ENCODE measurements at regions not wholly inside any gene's neighbourhood (a gene's known extent, or its start where the extent isn't known, plus 50 kb on each side); places are given as distances from the start of the nearest gene placed in this dataset.

DNA sequence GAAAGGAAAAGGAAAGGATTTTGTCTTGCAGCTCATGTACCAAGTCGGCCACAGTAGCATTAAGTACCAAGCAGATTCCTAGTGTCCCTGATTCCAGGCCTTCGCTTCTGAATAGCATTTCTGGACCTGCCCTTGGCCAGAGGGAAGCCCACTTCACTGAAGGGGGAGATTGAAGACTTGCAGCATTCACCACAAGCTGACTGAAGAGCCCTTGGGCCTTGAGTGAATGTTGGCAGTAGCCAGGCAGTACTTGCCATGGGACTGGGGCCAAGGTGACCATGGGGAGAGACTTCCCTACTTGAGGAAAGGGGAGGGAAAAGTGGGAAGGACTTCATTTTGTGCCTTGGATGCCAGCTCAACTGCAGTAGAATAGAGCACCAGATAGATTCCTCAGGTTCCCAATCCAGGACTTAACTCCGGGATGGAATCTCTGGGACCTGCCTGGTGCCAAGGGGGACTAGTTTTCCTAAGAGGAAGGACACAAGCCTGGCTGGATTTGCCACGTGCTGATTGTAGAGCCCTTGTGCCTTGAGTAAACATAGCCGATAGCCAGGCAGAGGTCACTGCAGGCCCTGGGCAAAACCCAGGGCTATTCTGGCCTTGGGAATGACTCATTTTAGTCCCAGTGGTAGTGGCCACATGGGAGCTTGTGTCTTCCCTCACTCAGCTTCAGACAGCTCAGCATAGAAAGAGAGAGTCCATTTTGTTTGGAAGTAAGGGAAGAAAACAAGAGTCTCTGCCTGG, 141.7 kb upstream of the KCND2 start:
- Histone ChIP-seq H3K27me3 (replicated peaks; ENCODE audit: control insufficient read depth, insufficient read depth, low read length) (no peaks in the 10 kb centered on the region), H3K9me3 (no peaks in the 10 kb centered on the region), H3K36me3 (ENCODE audit: control insufficient read depth, insufficient read depth, low read length) (no peaks in the 10 kb centered on the region), H3K4me3 (ENCODE audit: low read depth, low read length) (no peak overlapping the region), H3K4me1 (no peaks in the 10 kb centered on the region)
- no peaks in the 10 kb centered on the region for H3K36me3 Mint-ChIP-seq (ENCODE audit: insufficient read depth, unreplicated experiment)
- POLR2A ChIA-PET: no interaction called here
- no peaks in the 10 kb centered on the region for H3K4me1 Mint-ChIP-seq (ENCODE audit: low read depth, unreplicated experiment)
- no peak overlapping the region for H3K27ac Mint-ChIP-seq (ENCODE audit: unreplicated experiment)
- peaks cover 17% of the 10 kb centered on the region for H3K9me3 Mint-ChIP-seq (ENCODE audit: unreplicated experiment)
- H3K4me3 Mint-ChIP-seq (ENCODE audit: unreplicated experiment): no peak overlapping the region
- H3K27me3 Mint-ChIP-seq (ENCODE audit: insufficient read depth, unreplicated experiment): no peaks in the 10 kb centered on the region
- TF ChIP-seq, protein P1, sequence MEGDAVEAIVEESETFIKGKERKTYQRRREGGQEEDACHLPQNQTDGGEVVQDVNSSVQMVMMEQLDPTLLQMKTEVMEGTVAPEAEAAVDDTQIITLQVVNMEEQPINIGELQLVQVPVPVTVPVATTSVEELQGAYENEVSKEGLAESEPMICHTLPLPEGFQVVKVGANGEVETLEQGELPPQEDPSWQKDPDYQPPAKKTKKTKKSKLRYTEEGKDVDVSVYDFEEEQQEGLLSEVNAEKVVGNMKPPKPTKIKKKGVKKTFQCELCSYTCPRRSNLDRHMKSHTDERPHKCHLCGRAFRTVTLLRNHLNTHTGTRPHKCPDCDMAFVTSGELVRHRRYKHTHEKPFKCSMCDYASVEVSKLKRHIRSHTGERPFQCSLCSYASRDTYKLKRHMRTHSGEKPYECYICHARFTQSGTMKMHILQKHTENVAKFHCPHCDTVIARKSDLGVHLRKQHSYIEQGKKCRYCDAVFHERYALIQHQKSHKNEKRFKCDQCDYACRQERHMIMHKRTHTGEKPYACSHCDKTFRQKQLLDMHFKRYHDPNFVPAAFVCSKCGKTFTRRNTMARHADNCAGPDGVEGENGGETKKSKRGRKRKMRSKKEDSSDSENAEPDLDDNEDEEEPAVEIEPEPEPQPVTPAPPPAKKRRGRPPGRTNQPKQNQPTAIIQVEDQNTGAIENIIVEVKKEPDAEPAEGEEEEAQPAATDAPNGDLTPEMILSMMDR (IDR thresholded peaks at IDR 0.05; ENCODE audit: insufficient read depth in 1 of 2, low read depth in 1 of 2, low read length in 1 of 2, severe bottlenecking in 1 of 2, unreplicated experiment in 1 of 2): no peak
- DNase-seq: no peak
- intact Hi-C loops (cut with micrococcal nuclease; ENCODE audit: unreplicated experiment): no loop called here
- CTCF ChIA-PET: no interaction called here
- BruUV-seq (replicated peaks): no TSS peak

DNA sequence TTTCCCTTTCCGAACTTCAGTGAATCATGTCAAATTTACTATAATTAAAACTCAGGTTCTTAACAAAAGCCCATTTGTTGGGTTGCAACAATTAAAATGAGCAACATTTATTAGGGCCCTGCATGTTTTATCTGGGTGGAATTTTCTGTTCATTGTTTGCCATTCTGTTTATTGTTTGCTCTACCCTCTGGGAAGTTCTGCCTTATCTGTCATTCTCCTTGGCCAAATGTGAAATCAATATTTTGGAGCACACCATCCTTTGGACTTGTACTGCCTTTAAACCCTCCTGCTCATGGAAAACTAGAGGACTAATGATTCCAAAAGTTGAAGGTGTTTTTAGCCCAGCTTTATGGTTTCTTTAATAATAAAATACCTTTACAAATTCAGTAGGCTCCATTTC, 134.5 kb upstream of the KCND2 start:
- no peaks in the 10 kb centered on the region for H3K36me3 Mint-ChIP-seq (ENCODE audit: insufficient read depth, unreplicated experiment)
- TF ChIP-seq, protein P1 (IDR thresholded peaks at IDR 0.05; ENCODE audit: insufficient read depth in 1 of 2, low read depth in 1 of 2, low read length in 1 of 2, severe bottlenecking in 1 of 2, unreplicated experiment in 1 of 2): no peak
- ChIA-PET POLR2A (no interaction called here), CTCF (no interaction called here)
- H3K27me3 ChIP-seq (replicated peaks; ENCODE audit: control insufficient read depth, insufficient read depth, low read length): no peaks in the 10 kb centered on the region
- no peaks in the 10 kb centered on the region for H3K9me3 Mint-ChIP-seq (ENCODE audit: unreplicated experiment)
- intact Hi-C loops (cut with micrococcal nuclease; ENCODE audit: unreplicated experiment): no loop called here
- no peaks in the 10 kb centered on the region for H3K36me3 ChIP-seq (ENCODE audit: control insufficient read depth, insufficient read depth, low read length)
- no peaks in the 10 kb centered on the region for H3K4me1 Mint-ChIP-seq (ENCODE audit: low read depth, unreplicated experiment)
- no peaks in the 10 kb centered on the region for H3K27me3 Mint-ChIP-seq (ENCODE audit: insufficient read depth, unreplicated experiment)
- H3K9me3 ChIP-seq: no peaks in the 10 kb centered on the region
- no peak for DNase-seq
- no peaks in the 10 kb centered on the region for H3K4me1 ChIP-seq
- no peak overlapping the region for H3K27ac Mint-ChIP-seq (ENCODE audit: unreplicated experiment)
- no peak overlapping the region for H3K4me3 ChIP-seq (ENCODE audit: low read depth, low read length)
- no peak overlapping the region for H3K4me3 Mint-ChIP-seq (ENCODE audit: unreplicated experiment)
- no TSS peak for BruUV-seq (replicated peaks)

DNA sequence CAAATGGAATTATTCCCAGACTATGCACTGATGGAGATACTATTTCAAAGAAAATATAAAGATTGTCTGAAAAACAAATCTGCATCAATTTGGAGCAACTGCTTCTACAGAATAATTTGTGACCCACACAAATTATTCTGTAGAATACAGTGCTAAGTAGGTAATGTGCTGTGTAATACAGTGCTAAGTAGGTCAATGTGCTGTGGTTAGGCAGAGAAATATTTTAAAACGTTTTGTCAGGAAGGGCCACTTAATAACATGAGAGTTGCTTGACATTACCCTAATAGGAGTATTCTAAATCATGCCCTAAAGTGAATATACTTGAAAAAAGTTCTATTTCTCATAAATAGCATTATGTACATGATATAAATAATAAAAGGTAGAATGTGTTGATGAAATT, 116.5 kb upstream of the KCND2 start:
- Histone ChIP-seq H3K27me3 (replicated peaks; ENCODE audit: control insufficient read depth, insufficient read depth, low read length) (no peaks in the 10 kb centered on the region), H3K36me3 (ENCODE audit: control insufficient read depth, insufficient read depth, low read length) (no peaks in the 10 kb centered on the region), H3K4me1 (no peaks in the 10 kb centered on the region), H3K9me3 (no peaks in the 10 kb centered on the region), H3K4me3 (ENCODE audit: low read depth, low read length) (no peak overlapping the region)
- no TSS peak for BruUV-seq (replicated peaks)
- CTCF ChIA-PET: no interaction called here
- intact Hi-C loops (cut with micrococcal nuclease; ENCODE audit: unreplicated experiment): no loop called here
- Mint-ChIP-seq H3K4me3 (ENCODE audit: unreplicated experiment) (no peak overlapping the region), H3K9me3 (ENCODE audit: unreplicated experiment) (no peaks in the 10 kb centered on the region), H3K36me3 (ENCODE audit: insufficient read depth, unreplicated experiment) (no peaks in the 10 kb centered on the region), H3K27me3 (ENCODE audit: insufficient read depth, unreplicated experiment) (no peaks in the 10 kb centered on the region), H3K27ac (ENCODE audit: unreplicated experiment) (no peak overlapping the region), H3K4me1 (ENCODE audit: low read depth, unreplicated experiment) (no peaks in the 10 kb centered on the region)
- no peak for DNase-seq
- POLR2A ChIA-PET: no interaction called here
- TF ChIP-seq, protein P1 (IDR thresholded peaks at IDR 0.05; ENCODE audit: insufficient read depth in 1 of 2, low read depth in 1 of 2, low read length in 1 of 2, severe bottlenecking in 1 of 2, unreplicated experiment in 1 of 2): no peak

Data from Caco-2 (cell line).